CD4-positive, alpha-beta T cell (primary cell): ENCODE measurements at regions not wholly inside any gene's neighbourhood (a gene's known extent, or its start where the extent isn't known, plus 50 kb on each side); places are given as distances from the start of the nearest gene placed in this dataset.

Experiments used
- ATAC-seq: fragments of 200-7000 bp; cut with Tn5 transposase; one replicate; pipeline ENCODE4 v1.10.0; 2022; ENCODE audit warnings: mild to moderate bottlenecking; ENCODE audit not compliant: poor library complexity
- CTCF ChIA-PET: fragments of 350-600 bp; sonication (Branson Sonifier 250); formaldehyde crosslinking; loops from one replicate; lab custom pipeline; 2021; ENCODE audit warnings: antibody characterized with exemption, inconsistent platforms; lab: Charles Lee
- POLR2A ChIA-PET: fragments of 350-600 bp; sonication (Branson Sonifier 250); formaldehyde crosslinking; loops from one replicate; lab custom pipeline; 2021; ENCODE audit warnings: antibody characterized with exemption, inconsistent platforms; lab: Charles Lee
- DNase-seq, 14 experiments: peaks; one replicate each; pipeline ENCODE4 v3.0.0-alpha.2; 2013 to 2020; ENCODE audit warnings: mixed read lengths in 2 of 14
- H3K27ac ChIP-seq, 2 donors: one replicate each; pipeline versions ENCODE4 v1.5.1 to v1.7.0; 2013; ENCODE audit warnings: low read length in 2 of 2, low read depth in 1 of 2, mild to moderate bottlenecking in 1 of 2
- H3K27me3 ChIP-seq, 2 experiments: 1 replicate in 1 of 2; 2 replicates in 1 of 2; pipeline versions ENCODE4 v1.6.1 to v1.7.0; 2013; ENCODE audit warnings: low read length in 2 of 2, control low read depth in 1 of 2, mild to moderate bottlenecking in 1 of 2, moderate library complexity in 1 of 2; ENCODE audit not compliant: insufficient read depth in 2 of 2, control insufficient read depth in 1 of 2
- H3K36me3 ChIP-seq: one replicate; pipeline ENCODE4 v1.6.1; 2013; ENCODE audit warnings: low read length, control low read depth; ENCODE audit not compliant: insufficient read depth
- H3K4me1 ChIP-seq: one replicate; pipeline ENCODE4 v1.6.1; 2013; ENCODE audit warnings: low read length, control low read depth; ENCODE audit not compliant: insufficient read depth
- H3K4me3 ChIP-seq: one replicate; pipeline ENCODE4 v1.5.1; 2013; ENCODE audit warnings: mild to moderate bottlenecking, low read length, moderate library complexity
- H3K9me3 ChIP-seq, 2 experiments: 1 replicate in 1 of 2; 2 replicates in 1 of 2; pipeline versions ENCODE4 v1.6.1 to v1.7.0; 2013; ENCODE audit warnings: low read length in 2 of 2, mild to moderate bottlenecking in 2 of 2, control low read depth in 1 of 2, moderate library complexity in 1 of 2; ENCODE audit not compliant: control insufficient read depth in 1 of 2, insufficient read depth in 1 of 2
- H3K27ac Mint-ChIP-seq: one replicate; pipeline ENCODE4 v1.8.0; 2020; ENCODE audit warnings: mixed read lengths
- H3K27me3 Mint-ChIP-seq: one replicate; pipeline ENCODE4 v1.8.0; 2021; ENCODE audit warnings: mixed read lengths
- H3K36me3 Mint-ChIP-seq: one replicate; pipeline ENCODE4 v1.8.0; 2021; ENCODE audit warnings: low read depth, mixed read lengths
- H3K4me1 Mint-ChIP-seq: one replicate; pipeline ENCODE4 v1.8.0; 2021; ENCODE audit warnings: low read depth, mixed read lengths
- H3K4me3 Mint-ChIP-seq: one replicate; pipeline ENCODE4 v1.8.0; 2020; ENCODE audit warnings: mild to moderate bottlenecking, mixed read lengths
- H3K9me3 Mint-ChIP-seq: one replicate; pipeline ENCODE4 v1.8.0; 2020; ENCODE audit warnings: mixed read lengths
- CTCF ChIP-seq: fragments of 200-600 bp; IDR thresholded peaks from one replicate; pipeline ENCODE4 v1.8.0; 2022; ENCODE audit warnings: antibody characterized with exemption, mild to moderate bottlenecking
- intact Hi-C, 2 experiments: fragments of 100-400 bp; cut with DNase I in 1 of 2; cut with micrococcal nuclease in 1 of 2; formaldehyde crosslinking; loops; one replicate each; pipeline versions ENCODE4 v1.15.1 to v1.9.0; 2023 to 2025; cut with DNase I, micrococcal nuclease

DNA sequence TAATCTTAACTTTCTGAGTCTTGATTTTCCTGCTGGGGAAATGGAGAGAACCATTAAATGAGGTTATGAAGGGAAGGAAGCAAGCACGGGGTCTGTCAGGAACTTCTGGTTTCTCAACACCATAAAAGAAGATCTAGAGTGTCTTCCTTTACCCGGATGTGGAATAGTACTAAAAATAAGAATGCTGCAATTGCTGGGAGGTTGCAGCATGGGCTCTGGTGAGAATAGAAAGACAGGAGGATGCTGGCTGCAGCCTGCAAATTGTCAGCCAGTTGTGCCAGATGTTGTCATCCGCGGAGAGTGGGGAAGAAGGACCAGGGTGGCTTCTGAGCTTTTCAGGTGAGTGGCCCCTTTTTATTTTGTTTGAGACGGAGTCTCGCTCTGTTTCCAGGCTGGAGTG, 69.3 kb upstream of the STC2 start:
- Mint-ChIP-seq H3K27ac (no peak overlapping the region), H3K9me3 (peaks cover 6% of the 10 kb centered on the region), H3K36me3 (no peaks in the 10 kb centered on the region), H3K4me3 (no peak overlapping the region), H3K4me1 (no peaks in the 10 kb centered on the region), H3K27me3 (peaks cover 28% of the 10 kb centered on the region)
- no peak for ATAC-seq
- intact Hi-C loops, result no loop called here
- no peak for TF ChIP-seq CTCF
- H3K4me1 ChIP-seq, result no peaks in the 10 kb centered on the region
- no peak overlapping the region for H3K27ac ChIP-seq
- H3K4me3 ChIP-seq, result no peak overlapping the region
- H3K9me3 ChIP-seq, result peaks cover 0 to 8% of the 10 kb centered on the region in 2 experiments
- no peaks in the 10 kb centered on the region for H3K36me3 ChIP-seq
- no peaks in the 10 kb centered on the region for H3K27me3 ChIP-seq
- CTCF ChIA-PET, result no interaction called here
- POLR2A ChIA-PET, result no interaction called here
- no peak for DNase-seq

- H3K27ac ChIP-seq, result no peak overlapping the region
- no peak overlapping the region for H3K4me3 ChIP-seq
- peaks cover 3% of the 10 kb centered on the region for H3K9me3 Mint-ChIP-seq
- ChIA-PET POLR2A (no interaction called here), CTCF (no interaction called here)
- H3K4me3 Mint-ChIP-seq, result no peak overlapping the region
- H3K36me3 Mint-ChIP-seq, result no peaks in the 10 kb centered on the region
- no peak overlapping the region for H3K27ac Mint-ChIP-seq
- H3K27me3 ChIP-seq, result no peaks in the 10 kb centered on the region
- H3K4me1 Mint-ChIP-seq, result no peaks in the 10 kb centered on the region
- ATAC-seq, result no peak
- intact Hi-C loops, result no loop called here
- peaks cover 34% of the 10 kb centered on the region for H3K27me3 Mint-ChIP-seq
- DNase-seq, result no peak
- peaks cover 0 to 8% of the 10 kb centered on the region in 2 experiments for H3K9me3 ChIP-seq
- no peaks in the 10 kb centered on the region for H3K36me3 ChIP-seq
- no peak for TF ChIP-seq CTCF
- H3K4me1 ChIP-seq, result no peaks in the 10 kb centered on the region
Measured at GRCh38 chr5:173396311-173396993, 68.2 kb upstream of the STC2 start.

- ATAC-seq (no peak), DNase-seq (no peak)
- TF ChIP-seq CTCF, result no peak
- intact Hi-C loops, result no loop called here
- H3K36me3 ChIP-seq, result no peaks in the 10 kb centered on the region
- H3K27ac ChIP-seq, result no peak overlapping the region
- H3K9me3 Mint-ChIP-seq, result peaks cover 3% of the 10 kb centered on the region
- no peak overlapping the region for H3K4me3 ChIP-seq
- H3K9me3 ChIP-seq, result peaks cover 0 to 8% of the 10 kb centered on the region in 2 experiments
- no peaks in the 10 kb centered on the region for H3K36me3 Mint-ChIP-seq
- no peaks in the 10 kb centered on the region for H3K27me3 ChIP-seq
- no peak overlapping the region for H3K4me3 Mint-ChIP-seq
- H3K27ac Mint-ChIP-seq, result no peak overlapping the region
- ChIA-PET POLR2A (no interaction called here), CTCF (no interaction called here)
- H3K4me1 Mint-ChIP-seq, result no peaks in the 10 kb centered on the region
- peaks cover 37% of the 10 kb centered on the region for H3K27me3 Mint-ChIP-seq
- H3K4me1 ChIP-seq, result no peaks in the 10 kb centered on the region
Measured at GRCh38 chr5:173395933-173396308, 67.7 kb upstream of the STC2 start.
